ENCODE measurements at regions not wholly inside any gene's neighbourhood (a gene's known extent, or its start where the extent isn't known, plus 50 kb on each side); places are given as distances from the start of the nearest gene placed in this dataset.
A peak's percentile ranks its signal among the peaks of the same experiment; 100 is the strongest.

GRCh38 chr3:124599779-124600693, 130.2 kb upstream of the UMPS start:
- DNase-seq (ENCODE audit: low spot score): no peak

- DNase-seq (ENCODE audit: low spot score): no peak
Observed at GRCh38 chr3:124600765-124601164, 129.5 kb upstream of the UMPS start.

DNA sequence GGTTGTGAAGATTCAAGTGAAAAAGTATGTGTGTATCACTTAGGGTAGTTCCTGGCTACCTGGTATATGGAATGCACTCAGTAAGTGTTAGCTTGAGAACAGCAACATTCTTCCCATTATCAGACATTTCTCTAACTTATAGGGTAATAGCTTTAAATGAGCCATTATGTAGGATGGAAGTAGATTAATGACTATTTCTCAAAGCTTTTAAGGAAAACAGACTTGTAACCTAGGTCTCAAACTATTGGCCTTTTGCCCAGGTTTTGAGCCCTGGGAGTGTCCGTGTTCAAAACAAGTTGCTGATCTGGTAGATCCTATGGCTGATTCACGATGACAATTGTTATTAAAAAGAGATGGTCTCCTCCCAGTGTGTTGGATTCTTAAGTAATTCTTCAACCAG, 129.1 kb upstream of the UMPS start:
- peak; percentile 71 for DNase-seq (ENCODE audit: low spot score)

- DNase-seq (ENCODE audit: low spot score): no peak
Observed at GRCh38 chr3:124602980-124603627, 127.1 kb upstream of the UMPS start.

DNA sequence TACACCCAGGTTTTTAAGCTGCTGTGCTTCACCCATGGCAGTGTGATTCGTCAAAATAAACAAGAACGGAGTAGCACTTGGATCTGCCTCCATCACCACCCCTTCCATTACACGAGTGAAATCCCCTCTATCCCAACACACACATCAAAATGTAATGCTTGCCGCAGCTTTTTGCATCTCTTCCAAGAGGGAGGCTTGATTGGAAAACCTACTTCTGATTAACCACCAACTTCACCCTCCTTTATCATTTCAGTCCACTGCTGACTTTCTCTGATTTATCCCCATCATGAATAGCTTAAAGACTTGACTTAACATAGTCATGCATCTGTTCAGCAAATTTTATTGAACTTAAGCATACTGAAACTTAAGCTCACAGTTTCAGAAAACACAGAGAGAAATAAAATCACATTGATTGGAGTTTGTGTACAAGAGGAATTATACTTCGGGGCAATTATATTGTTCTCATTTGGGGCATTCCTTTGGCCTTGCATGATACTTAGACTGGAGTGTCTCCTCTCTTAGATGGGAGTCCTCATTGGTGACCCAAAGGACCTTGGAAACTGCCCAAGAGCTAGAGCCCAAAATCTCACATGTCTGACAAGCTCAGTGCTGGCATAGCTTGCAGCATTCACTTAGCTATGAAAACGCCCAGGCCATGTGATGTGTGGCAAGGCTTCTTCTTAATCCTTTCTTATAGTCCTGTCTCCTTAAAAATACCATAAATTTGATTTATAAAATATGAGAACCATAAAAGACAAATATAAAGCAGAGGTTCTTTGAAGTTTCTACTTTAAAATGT, 124.3 kb upstream of the UMPS start:
- peak; percentile 95 for DNase-seq (ENCODE audit: low spot score)

DNA sequence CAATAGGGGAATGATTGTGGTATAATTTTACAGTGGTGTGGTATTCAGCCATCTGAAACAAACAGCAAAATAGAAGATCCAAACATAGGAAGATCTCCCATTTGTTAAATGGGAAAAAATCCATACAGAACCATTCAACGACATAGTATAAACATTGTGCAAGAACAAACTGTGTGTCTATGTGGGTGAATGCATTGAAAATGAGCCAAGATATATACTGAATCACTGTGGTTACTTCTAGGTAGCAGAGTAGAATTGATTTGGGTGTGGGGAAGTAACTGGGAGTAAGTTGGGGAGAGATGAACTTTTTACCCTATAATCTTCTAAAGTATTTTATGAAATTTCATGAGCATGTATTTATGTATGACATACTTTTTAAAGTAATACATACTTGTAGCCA, 123.1 kb upstream of the UMPS start:
- no peak for DNase-seq (ENCODE audit: low spot score)

DNA sequence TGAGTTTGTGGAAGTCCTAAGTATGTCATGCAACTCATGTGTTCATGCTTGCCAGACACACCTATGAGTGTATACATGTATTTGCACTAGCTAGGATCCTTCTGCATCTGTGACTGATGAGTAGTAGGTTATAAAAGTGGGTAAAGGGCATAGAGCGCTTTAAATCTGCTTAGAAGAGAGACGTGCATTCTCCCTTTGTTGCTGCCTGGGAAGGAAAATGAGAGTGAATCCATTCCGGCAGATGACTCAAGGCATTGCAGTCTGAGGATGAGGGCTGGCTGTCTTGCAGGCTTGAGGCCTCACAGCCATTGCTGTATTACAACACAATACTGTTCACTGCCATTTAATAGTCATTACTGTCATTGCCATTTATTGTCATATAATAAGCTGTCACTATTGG, 120.8 kb upstream of the UMPS start:
- DNase-seq (ENCODE audit: low spot score): peak; percentile 73

DNA sequence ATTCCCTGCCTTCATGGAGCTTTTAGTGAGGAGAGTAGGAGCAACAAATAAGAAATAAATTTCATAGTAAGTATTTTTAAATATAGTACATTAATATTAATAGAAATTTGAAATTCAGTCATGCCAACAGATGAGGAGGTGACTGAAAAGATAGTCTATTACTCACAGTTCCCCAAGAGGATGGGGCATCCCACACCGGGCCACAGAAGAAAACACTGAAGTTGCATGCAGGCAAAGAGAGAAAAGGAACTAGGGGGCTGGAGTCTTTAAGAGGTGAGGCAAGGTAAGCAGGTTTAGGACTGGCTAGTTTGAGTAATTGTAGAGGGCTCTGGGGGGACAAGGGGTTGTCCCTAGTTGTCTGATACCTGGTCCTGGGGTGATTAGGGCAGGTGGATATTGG, 120.1 kb upstream of the UMPS start:
- DNase-seq (ENCODE audit: low spot score): no peak

GRCh38 chr3:124611520-124611919, 118.7 kb upstream of the UMPS start:
- DNase-seq (ENCODE audit: low spot score): no peak

DNA sequence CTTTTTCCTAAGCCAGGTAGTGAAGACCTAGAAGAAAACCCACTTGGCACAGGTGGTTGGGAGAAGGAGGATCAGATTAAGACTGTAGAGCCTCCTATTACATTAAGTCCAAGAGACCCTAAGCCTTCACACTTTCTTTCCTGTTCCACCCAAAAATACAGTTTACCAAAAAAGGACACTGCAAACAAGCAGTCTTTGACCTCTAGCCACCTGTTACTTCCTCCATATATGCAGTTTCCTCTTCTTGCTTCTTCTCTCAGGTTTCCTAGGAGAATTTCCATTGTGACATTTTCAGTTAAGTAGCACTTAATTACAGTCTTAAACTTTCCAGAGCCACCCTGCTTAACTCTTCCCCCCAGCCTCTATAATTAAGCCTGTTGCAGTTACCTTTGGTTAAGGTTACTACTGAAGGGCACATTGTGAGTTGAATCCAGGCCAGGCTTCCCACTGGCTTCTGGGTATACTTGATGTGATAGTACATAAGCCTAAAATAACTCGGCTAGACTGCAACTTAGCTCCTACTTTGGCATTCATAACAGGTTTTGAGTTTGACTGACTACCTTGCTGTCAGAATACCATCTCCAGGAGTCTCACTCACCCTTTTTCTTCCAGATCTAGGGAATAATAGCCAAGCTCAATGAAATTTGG, 114.2 kb upstream of the UMPS start:
- DNase-seq (ENCODE audit: low spot score): no peak

DNA sequence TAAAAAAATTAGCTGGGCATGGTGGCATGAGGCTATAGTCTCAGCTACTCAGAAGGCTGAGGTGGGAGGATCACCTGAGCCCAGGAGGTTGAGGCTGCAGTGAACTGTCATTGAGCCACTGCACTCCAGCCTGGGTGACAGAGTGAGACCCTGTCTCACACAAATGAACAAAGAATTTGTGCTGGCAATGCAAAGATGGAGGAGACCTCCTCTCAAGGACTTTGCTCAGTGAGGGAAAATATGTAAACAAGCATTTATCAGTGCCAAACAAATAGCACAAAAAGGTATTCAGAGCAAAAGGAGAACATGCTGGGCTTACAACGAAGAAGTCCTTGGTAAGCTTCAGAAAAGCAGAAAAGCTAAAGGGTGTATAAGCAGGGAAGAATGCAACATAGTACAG, 113.1 kb upstream of the UMPS start:
- DNase-seq (ENCODE audit: low spot score): no peak

- no peak for DNase-seq (ENCODE audit: low spot score)
Observed at GRCh38 chr3:124619887-124620599, 110.2 kb upstream of the UMPS start.

DNA sequence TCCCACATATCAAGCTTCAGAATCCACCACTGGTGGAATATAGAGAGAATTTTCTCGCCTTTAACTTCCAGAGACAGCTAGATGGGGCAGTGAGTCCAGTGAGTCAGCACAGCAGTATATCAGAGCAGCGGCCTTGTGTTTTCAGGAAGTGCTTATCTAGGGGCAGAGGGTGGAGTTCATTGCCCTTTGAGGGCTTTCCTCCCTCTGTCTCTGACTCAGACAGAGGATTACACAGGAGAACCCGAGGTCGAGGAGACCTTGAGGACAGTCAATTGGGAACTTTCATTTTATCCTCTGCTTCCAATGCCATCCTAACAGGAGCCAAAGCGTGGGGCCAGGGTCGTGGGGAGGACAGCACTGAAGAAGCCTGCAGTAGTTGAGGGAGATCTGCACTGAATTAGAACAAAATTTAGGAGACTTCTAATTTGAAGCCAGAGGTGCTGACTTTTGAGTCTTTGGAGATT, 109.6 kb upstream of the UMPS start:
- peak; percentile 83 for DNase-seq (ENCODE audit: low spot score)

- DNase-seq (ENCODE audit: low spot score): no peak
Observed at GRCh38 chr3:124621498-124621897, 108.8 kb upstream of the UMPS start.

DNA sequence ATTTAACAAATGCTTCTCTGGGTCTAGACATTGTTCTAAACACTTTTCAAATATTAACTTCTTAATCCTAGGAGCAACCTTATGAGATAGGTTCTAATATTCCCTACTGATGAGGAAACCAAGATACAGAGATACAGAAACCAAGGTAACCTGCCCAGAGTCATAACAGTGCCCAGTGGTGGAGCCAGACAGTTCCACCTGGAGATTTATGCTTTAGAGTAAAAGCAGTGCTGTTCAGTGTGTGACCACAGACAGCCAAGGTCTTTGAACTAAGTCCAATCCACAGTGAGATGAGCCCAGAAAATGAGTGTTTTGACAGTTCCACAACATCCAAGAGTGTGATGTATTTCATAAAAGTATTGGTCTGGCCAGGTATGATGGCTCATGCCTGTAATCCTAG, 105.2 kb upstream of the UMPS start:
- DNase-seq (ENCODE audit: low spot score): no peak

GRCh38 chr3:124627501-124627908, 102.7 kb upstream of the UMPS start:
- DNase-seq (ENCODE audit: low spot score): peak; percentile 94

DNA sequence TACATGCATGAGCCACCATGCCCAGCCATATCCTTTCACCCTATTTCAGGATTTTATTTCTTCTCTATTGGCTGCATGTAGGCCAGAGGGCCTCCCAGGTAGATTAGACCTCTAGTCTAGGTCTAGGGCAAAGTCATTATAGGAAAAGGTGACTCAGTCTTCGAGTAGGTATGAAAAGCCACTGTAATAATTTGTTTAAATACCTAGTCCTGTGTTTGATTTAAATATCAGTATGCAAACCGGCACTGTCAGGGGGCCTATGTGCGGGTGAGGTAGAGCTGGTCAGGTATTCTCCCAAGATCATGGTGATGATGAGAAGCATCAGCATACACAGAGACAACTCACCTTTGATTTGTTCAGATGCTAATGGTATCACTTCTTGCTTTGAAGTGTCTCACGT, 101.4 kb upstream of the UMPS start:
- DNase-seq (ENCODE audit: low spot score): no peak

- no peak for DNase-seq (ENCODE audit: low spot score)
Observed at GRCh38 chr3:124629497-124629896, 100.8 kb upstream of the UMPS start.

DNA sequence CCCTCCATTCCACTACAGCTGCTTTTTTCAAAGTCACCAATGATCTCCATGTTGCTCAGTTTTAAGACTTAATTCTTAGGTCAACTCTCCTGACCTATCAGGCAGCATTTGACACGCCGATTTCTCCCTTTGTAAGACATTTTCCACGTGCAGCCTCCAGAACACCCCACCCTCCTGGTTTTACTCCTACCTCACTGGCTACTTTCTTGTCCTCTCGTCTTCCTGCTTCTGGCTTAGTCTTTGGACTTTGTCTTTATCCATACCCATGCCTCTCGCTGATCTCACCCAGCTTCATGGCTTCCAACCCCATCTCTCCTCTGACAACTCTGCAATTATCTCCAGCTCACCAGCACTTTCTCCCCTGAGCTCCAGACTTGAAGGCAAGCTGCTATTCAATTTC, 99.3 kb upstream of the UMPS start:
- no peak for DNase-seq (ENCODE audit: low spot score)

DNA sequence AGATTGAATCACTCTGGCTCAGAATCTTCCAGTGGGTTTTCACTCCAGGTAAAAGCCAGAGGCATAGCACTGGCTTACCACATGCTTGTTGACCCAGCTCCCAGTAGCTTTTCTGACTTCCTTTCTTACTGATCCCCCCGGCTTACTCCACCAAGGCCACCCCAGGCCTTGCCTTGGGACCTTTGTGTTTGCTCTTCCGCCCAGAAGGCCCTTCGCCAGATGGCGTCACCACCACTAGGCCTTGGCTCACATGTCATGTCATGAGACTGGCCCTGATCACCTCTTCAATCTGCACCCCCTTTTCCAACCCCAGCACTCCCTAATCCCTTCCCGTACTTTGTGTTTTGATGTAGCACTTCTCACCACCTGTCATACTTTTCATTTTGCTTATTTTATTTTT, 98.5 kb upstream of the UMPS start:
- no peak for DNase-seq (ENCODE audit: low spot score)

DNA sequence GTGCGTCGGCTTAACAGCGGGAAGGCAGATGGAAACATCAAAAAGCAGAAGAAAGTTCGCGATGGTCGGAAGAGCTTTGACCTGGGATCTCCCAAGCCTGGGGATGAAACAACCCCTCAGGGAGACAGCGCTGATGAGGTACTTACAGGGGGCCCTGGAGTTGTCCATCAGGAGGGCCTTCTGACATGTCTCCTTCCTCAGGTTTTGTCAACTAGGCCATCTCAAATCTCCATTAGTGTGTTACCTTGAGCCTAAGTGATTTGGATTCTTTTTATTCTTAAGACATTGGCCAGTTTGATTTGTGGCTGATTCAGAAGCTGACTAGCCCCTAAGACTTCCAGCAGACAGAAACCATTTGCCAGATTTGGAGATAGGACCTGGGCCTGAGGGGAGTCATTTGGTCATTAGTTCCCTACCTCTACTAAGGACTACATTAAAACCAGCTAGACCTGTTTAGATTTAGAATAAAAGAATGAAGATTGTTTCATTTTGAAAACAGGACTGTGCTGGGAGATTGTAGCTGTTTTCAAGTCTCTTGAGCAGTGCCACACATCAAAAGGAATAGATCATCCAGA, 97.6 kb upstream of the UMPS start:
- DNase-seq (ENCODE audit: low spot score): no peak

Measured in umbilical cord (tissue), 1 donor.